Cardiac muscle cell (in vitro differentiated cells and primary cell): ENCODE measurements at regions not wholly inside any gene's neighbourhood (a gene's known extent, or its start where the extent isn't known, plus 50 kb on each side); places are given as distances from the start of the nearest gene placed in this dataset.

Experiments
- DNase-seq, 2 donors: peaks; one replicate each; pipeline versions ENCODE4 v3.0.0 to v3.0.0-alpha.2; 2010 to 2017; ENCODE audit warnings: low read depth in 1 of 2, low spot score in 1 of 2
- H3K27ac ChIP-seq: fragments of 200-600 bp; sonication (generic); 2 replicates; pipeline ENCODE4 v1.5.1; 2016
- H3K27me3 ChIP-seq: fragments of 200-600 bp; sonication (generic); 2 replicates; pipeline ENCODE4 v1.6.0; 2016; ENCODE audit warnings: control low read depth
- H3K36me3 ChIP-seq: fragments of 200-600 bp; sonication (generic); 2 replicates; pipeline ENCODE4 v1.5.1; 2016; ENCODE audit warnings: control low read depth
- H3K4me1 ChIP-seq: fragments of 200-600 bp; sonication (generic); 2 replicates; pipeline ENCODE4 v1.8.1; 2017; ENCODE audit warnings: low read depth, mild to moderate bottlenecking, mixed run types
- H3K4me3 ChIP-seq: fragments of 200-600 bp; sonication (generic); 2 replicates; pipeline ENCODE4 v1.5.1; 2016; ENCODE audit warnings: mild to moderate bottlenecking
- H3K9me3 ChIP-seq: fragments of 200-600 bp; sonication (generic); 2 replicates; pipeline ENCODE4 v1.5.1; 2017; ENCODE audit warnings: low read depth, mild to moderate bottlenecking, control low read depth
- CTCF ChIP-seq: IDR thresholded peaks from 2 replicates; pipeline ENCODE4 v1.5.1; 2012; ENCODE audit warnings: low read depth, mild to moderate bottlenecking, low read length

DNA sequence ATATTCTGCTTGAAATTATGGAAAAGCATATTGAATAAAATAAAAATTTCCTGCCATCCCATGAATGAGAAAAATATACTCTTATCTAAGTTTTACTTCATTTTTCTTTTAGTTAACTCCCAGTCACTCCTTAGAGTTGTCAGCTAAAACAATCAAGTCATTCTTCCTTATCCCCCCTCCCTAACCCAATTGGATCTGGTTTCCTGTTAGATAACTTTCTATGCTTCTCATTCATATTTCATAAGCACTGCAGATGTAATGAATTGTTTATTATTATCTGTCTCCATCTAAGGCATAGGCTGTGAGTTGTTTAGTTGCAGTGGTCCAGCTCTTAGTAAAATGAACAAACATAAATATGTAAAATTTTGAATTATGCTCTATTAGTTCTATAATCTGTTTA, 244.0 kb upstream of the GCFC2 start:
- Histone ChIP-seq H3K36me3 (no peaks in the 10 kb centered on the region), H3K27ac (no peak overlapping the region), H3K27me3 (no peaks in the 10 kb centered on the region), H3K4me1 (no peaks in the 10 kb centered on the region), H3K9me3 (no peaks in the 10 kb centered on the region), H3K4me3 (no peak overlapping the region)
- TF ChIP-seq CTCF = no peak
- no peak for DNase-seq

GRCh38 chr2:75952173-75952572, 241.5 kb upstream of the GCFC2 start:
- Histone ChIP-seq H3K27me3 (no peaks in the 10 kb centered on the region), H3K4me3 (no peak overlapping the region), H3K36me3 (no peaks in the 10 kb centered on the region), H3K27ac (no peak overlapping the region), H3K9me3 (no peaks in the 10 kb centered on the region), H3K4me1 (no peaks in the 10 kb centered on the region)
- DNase-seq = no peak
- no peak for TF ChIP-seq CTCF

DNA sequence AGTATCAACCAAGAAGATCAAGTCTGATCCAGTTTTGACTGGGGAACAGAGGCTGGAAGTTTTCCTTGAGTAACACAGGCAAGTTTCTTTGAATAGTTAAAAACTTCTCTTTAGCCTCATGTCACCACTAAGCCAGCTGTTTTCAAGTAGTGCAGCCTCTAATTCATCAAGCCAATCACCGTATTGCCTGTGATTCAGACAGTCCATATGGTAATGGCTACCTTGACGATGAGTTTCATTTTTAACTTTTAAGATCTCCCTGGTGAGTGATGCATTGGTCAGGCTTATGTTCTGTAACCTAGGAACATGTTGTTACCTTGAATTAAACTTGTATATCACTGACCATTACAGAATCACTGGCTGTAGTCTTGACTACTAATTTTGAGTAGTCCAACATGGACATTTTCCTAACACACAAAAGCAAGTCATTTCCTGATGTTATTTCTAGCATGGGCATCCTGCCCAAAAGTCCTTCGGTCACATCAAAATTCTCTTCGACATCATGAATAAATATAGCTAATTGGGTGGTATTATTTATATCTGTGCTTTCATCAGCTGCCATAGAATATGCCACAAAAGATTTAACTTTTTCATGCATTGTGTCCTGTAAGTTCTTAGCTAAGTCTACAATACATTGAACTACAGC, 238.8 kb upstream of the GCFC2 start:
- no peak overlapping the region for H3K27ac ChIP-seq
- no peaks in the 10 kb centered on the region for H3K4me1 ChIP-seq
- no peak overlapping the region for H3K4me3 ChIP-seq
- no peak for DNase-seq
- no peaks in the 10 kb centered on the region for H3K36me3 ChIP-seq
- no peaks in the 10 kb centered on the region for H3K27me3 ChIP-seq
- no peak for TF ChIP-seq CTCF
- no peaks in the 10 kb centered on the region for H3K9me3 ChIP-seq

DNA sequence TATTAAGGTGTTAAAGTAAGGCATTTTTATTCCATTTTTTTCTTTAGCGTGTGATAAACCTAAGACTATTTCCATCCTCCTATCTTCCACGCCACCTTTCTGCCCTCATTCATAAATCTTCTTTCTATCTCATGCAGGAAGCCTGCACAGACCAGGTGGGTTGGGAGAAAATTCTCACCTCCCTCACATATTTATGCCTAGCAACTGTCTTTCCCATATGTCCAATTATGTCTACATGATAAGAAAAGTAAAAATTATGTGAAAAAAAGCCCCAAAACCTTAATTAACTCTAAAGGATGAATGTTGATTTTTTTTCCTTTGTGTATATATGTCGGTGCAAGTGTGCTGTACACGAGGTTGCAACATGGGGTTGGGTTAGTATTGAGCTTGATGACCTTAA, 225.6 kb upstream of the GCFC2 start:
- Histone ChIP-seq H3K4me1 (no peaks in the 10 kb centered on the region), H3K27me3 (no peaks in the 10 kb centered on the region), H3K36me3 (no peaks in the 10 kb centered on the region), H3K9me3 (no peaks in the 10 kb centered on the region), H3K4me3 (no peak overlapping the region), H3K27ac (no peak overlapping the region)
- TF ChIP-seq CTCF = no peak
- no peak for DNase-seq

- H3K4me1 ChIP-seq = no peaks in the 10 kb centered on the region
- no peaks in the 10 kb centered on the region for H3K27me3 ChIP-seq
- no peaks in the 10 kb centered on the region for H3K9me3 ChIP-seq
- no peaks in the 10 kb centered on the region for H3K36me3 ChIP-seq
- no peak for DNase-seq
- no peak overlapping the region for H3K4me3 ChIP-seq
- no peak for TF ChIP-seq CTCF
- no peak overlapping the region for H3K27ac ChIP-seq
Observed at GRCh38 chr2:75932996-75933395, 222.3 kb upstream of the GCFC2 start.

GRCh38 chr2:75928093-75928492, 217.4 kb upstream of the GCFC2 start:
- no peak for TF ChIP-seq CTCF
- H3K4me1 ChIP-seq = no peaks in the 10 kb centered on the region
- no peaks in the 10 kb centered on the region for H3K9me3 ChIP-seq
- no peak overlapping the region for H3K4me3 ChIP-seq
- DNase-seq = no peak
- no peaks in the 10 kb centered on the region for H3K27me3 ChIP-seq
- no peak overlapping the region for H3K27ac ChIP-seq
- H3K36me3 ChIP-seq = no peaks in the 10 kb centered on the region
